Esophagus squamous epithelium (tissue), 4 donors: ENCODE measurements at regions not wholly inside any gene's neighbourhood (a gene's known extent, or its start where the extent isn't known, plus 50 kb on each side); places are given as distances from the start of the nearest gene placed in this dataset.

Experiments used
- POLR2A ChIP-seq, 4 donors: fragments of 450-650 bp; IDR thresholded peaks; one replicate each; pipeline ENCODE4 v1.6.1; 2017; ENCODE audit warnings: antibody characterized with exemption in 4 of 4, mild to moderate bottlenecking in 4 of 4, moderate library complexity in 3 of 4
- TF ChIP-seq, protein P1 (sequence below), 6 experiments: fragments of 450-650 bp in 4 of 6; fragments of 200-600 bp in 2 of 6; sonication (generic) in 2 of 6; IDR thresholded peaks; one replicate each; pipeline ENCODE4 v1.5.1; 2016 to 2019; ENCODE audit warnings: antibody characterized with exemption in 6 of 6, mild to moderate bottlenecking in 4 of 6, moderate library complexity in 4 of 6

DNA sequence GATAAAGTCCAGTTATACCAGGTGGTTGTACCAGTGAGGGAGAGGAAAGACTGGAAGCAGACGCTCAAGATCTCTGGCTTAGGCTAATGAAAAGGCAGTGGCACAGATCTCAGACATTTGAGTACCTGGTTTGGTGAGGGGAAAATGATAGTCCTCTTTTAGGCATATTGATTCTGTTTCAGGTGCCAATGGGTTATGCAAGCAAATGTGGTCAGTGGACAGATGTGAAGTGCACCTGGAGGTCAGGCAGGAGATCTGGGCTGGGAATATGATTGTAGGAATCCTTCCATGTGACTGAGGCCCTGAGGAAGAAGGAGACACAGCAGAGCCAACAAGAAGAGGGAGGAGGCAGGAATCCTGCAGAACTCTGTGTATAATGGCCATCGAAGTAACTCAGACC lies 63.7 kb upstream of the SMARCA2 start:
- TF ChIP-seq, protein P1, sequence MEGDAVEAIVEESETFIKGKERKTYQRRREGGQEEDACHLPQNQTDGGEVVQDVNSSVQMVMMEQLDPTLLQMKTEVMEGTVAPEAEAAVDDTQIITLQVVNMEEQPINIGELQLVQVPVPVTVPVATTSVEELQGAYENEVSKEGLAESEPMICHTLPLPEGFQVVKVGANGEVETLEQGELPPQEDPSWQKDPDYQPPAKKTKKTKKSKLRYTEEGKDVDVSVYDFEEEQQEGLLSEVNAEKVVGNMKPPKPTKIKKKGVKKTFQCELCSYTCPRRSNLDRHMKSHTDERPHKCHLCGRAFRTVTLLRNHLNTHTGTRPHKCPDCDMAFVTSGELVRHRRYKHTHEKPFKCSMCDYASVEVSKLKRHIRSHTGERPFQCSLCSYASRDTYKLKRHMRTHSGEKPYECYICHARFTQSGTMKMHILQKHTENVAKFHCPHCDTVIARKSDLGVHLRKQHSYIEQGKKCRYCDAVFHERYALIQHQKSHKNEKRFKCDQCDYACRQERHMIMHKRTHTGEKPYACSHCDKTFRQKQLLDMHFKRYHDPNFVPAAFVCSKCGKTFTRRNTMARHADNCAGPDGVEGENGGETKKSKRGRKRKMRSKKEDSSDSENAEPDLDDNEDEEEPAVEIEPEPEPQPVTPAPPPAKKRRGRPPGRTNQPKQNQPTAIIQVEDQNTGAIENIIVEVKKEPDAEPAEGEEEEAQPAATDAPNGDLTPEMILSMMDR (IDR thresholded peaks at IDR 0.05), result no peak
- TF ChIP-seq POLR2A (IDR thresholded peaks at IDR 0.05), result no peak
